ENCODE measurements at regions not wholly inside any gene's neighbourhood (a gene's known extent, or its start where the extent isn't known, plus 50 kb on each side); places are given as distances from the start of the nearest gene placed in this dataset.
"Not testable (repeated sequence)": the region's sequence is repeated elsewhere in the genome, so short reads cannot be mapped to it uniquely, and the experiment has no call there.

DNA sequence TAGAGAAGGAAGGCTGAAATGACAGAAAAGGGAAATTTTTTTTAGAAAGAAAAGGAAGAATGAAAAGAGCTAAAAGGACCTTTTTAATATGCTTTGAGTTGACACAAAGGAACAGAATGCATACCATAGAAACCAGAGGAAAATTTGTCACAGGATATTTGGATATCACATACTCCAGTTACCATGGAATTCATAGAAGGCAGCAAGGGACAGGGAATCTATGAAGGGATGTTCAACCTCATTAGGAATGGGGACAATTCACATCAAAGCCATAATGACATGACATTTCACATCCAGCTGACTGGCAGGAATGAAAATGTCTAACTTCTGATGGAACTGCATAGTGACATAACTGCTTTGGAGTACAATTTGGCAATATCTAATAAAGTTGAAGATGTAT is 469.4 kb downstream of the CCER1 start:
- DNase-seq (ENCODE audit: insufficient read length) (no peak), FAIRE-seq (no peak)
- no peak for TF ChIP-seq POLR2A (IDR thresholded peaks at IDR 0.05; ENCODE audit: low read depth, low read length)
- TF ChIP-seq POLR2AphosphoS5 (IDR thresholded peaks at IDR 0.05; ENCODE audit: low read depth, low read length): no peak
- TF ChIP-seq TAF1 (IDR thresholded peaks at IDR 0.05; ENCODE audit: borderline replicate concordance, low read depth, low read length): no peak

GRCh38 chr12:90484094-90484493 is 470.9 kb downstream of the CCER1 start:
- TF ChIP-seq POLR2AphosphoS5 (IDR thresholded peaks at IDR 0.05; ENCODE audit: low read depth, low read length) (no peak), TAF1 (IDR thresholded peaks at IDR 0.05; ENCODE audit: borderline replicate concordance, low read depth, low read length) (no peak), POLR2A (IDR thresholded peaks at IDR 0.05; ENCODE audit: low read depth, low read length) (no peak)
- DNase-seq (ENCODE audit: insufficient read length) (no peak), FAIRE-seq (no peak)

DNA sequence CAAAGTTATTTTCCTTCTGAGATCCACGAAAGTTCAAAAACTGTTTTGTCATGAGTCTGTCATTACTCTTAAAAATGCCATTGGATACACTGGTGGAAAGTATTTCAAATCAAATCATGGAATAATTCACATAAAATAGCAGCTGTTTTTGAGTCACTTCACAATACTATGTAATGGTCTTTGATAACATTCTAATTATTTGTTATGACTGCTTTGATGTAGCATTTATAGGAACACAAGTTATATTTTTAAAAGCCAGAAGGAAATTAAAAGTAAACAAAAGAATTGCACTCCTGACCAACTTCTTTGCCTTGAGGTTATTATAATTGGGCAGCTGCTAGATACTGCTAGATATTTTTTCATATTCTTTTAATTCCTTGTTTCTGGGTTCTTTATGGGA is 473.2 kb downstream of the CCER1 start:
- FAIRE-seq (no peak), DNase-seq (ENCODE audit: insufficient read length) (no peak)
- no peak for TF ChIP-seq POLR2A (IDR thresholded peaks at IDR 0.05; ENCODE audit: low read depth, low read length)
- no peak for TF ChIP-seq POLR2AphosphoS5 (IDR thresholded peaks at IDR 0.05; ENCODE audit: low read depth, low read length)
- no peak for TF ChIP-seq TAF1 (IDR thresholded peaks at IDR 0.05; ENCODE audit: borderline replicate concordance, low read depth, low read length)

- TF ChIP-seq TAF1 (IDR thresholded peaks at IDR 0.05; ENCODE audit: borderline replicate concordance, low read depth, low read length) (no peak), POLR2AphosphoS5 (IDR thresholded peaks at IDR 0.05; ENCODE audit: low read depth, low read length) (no peak), POLR2A (IDR thresholded peaks at IDR 0.05; ENCODE audit: low read depth, low read length) (no peak)
These were observed 475.7 kb downstream of the CCER1 start for GRCh38 chr12:90479237-90479636.

GRCh38 chr12:90473831-90474230 is 481.1 kb downstream of the CCER1 start:
- TF ChIP-seq POLR2AphosphoS5 (IDR thresholded peaks at IDR 0.05; ENCODE audit: low read depth, low read length): no peak
- no peak for TF ChIP-seq POLR2A (IDR thresholded peaks at IDR 0.05; ENCODE audit: low read depth, low read length)
- no peak for TF ChIP-seq TAF1 (IDR thresholded peaks at IDR 0.05; ENCODE audit: borderline replicate concordance, low read depth, low read length)
- no peak for FAIRE-seq
- DNase-seq (ENCODE audit: insufficient read length): no peak

More at GRCh38 chr12:90479237-90479636, 475.7 kb downstream of the CCER1 start:
- no peak for DNase-seq (ENCODE audit: insufficient read length)
- no peak for FAIRE-seq

DNA sequence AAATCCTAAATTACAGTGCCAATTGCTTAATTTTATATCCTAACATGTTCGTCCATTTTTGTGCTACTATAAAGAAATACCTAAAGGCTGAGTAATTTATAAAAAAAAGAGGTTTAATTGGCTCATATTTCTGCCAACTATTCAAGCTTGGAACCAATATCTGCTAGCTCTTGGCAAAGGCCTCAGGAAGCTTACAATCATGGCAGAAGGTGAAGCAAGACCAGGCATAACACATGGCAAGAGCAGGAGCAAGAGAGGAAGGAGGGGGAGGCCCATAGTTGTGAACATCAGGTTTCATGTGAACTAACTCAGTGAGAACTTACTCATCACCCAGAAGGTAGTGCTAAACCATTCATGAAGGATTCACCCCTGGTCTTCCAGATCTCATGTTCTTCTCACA is 494.3 kb downstream of the CCER1 start:
- FAIRE-seq: no peak
- no peak for TF ChIP-seq POLR2A (IDR thresholded peaks at IDR 0.05; ENCODE audit: low read depth, low read length)
- TF ChIP-seq TAF1 (IDR thresholded peaks at IDR 0.05; ENCODE audit: borderline replicate concordance, low read depth, low read length): no peak
- TF ChIP-seq POLR2AphosphoS5 (IDR thresholded peaks at IDR 0.05; ENCODE audit: low read depth, low read length): no peak
- no peak for DNase-seq (ENCODE audit: insufficient read length)

DNA sequence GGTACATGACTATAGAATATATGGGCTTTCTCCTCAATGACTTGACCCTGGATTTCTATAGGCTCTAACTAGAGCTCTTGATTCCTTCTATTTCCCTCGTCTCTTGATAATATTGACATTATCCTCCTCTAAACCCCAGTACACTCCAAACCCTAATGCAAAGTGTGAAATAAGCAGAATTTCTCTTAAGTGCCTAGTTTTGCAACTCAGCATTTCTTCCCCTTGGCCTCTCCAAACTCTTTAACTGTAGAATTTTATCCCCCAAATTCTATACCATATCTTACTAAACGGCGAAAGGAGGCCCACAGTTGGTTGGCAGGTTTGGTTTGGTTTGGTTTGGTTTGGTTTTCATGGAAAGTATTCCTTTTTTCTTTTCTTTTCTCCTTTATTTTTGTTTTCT is 498.7 kb downstream of the CCER1 start:
- no peak for DNase-seq (ENCODE audit: insufficient read length)
- no peak for TF ChIP-seq TAF1 (IDR thresholded peaks at IDR 0.05; ENCODE audit: borderline replicate concordance, low read depth, low read length)
- no peak for FAIRE-seq

GRCh38 chr12:90455756-90456155 is 499.2 kb downstream of the CCER1 start:
- no peak for FAIRE-seq
- TF ChIP-seq POLR2A (IDR thresholded peaks at IDR 0.05; ENCODE audit: low read depth, low read length): no peak
- TF ChIP-seq TAF1 (IDR thresholded peaks at IDR 0.05; ENCODE audit: borderline replicate concordance, low read depth, low read length): no peak
- TF ChIP-seq POLR2AphosphoS5 (IDR thresholded peaks at IDR 0.05; ENCODE audit: low read depth, low read length): no peak

DNA sequence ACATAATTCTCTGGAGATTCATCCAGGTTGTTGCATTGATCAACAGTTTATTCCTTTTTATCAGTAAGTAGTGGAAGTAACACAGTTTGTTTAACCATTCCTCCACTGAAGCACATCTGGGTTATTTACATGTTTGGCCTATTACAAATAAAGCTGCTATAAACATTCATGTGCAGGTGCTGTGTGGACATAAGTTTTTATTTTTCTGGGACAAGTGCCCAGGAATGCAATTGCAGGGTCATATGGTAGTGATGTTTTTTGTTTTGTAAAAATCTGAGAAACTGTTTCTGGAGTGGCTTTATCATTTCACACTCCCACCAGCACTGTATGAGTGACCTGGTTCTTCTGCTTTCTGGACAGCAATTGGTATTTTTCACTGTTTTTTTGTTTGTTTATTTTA is 505.4 kb downstream of the CCER1 start:
- TF ChIP-seq TAF1 (IDR thresholded peaks at IDR 0.05; ENCODE audit: borderline replicate concordance, low read depth, low read length) (no peak), POLR2AphosphoS5 (IDR thresholded peaks at IDR 0.05; ENCODE audit: low read depth, low read length) (no peak), POLR2A (IDR thresholded peaks at IDR 0.05; ENCODE audit: low read depth, low read length) (no peak)
- DNase-seq (ENCODE audit: insufficient read length): no peak
- FAIRE-seq: no peak

More at GRCh38 chr12:90455756-90456155, 499.2 kb downstream of the CCER1 start:
- no peak for DNase-seq (ENCODE audit: insufficient read length)

DNA sequence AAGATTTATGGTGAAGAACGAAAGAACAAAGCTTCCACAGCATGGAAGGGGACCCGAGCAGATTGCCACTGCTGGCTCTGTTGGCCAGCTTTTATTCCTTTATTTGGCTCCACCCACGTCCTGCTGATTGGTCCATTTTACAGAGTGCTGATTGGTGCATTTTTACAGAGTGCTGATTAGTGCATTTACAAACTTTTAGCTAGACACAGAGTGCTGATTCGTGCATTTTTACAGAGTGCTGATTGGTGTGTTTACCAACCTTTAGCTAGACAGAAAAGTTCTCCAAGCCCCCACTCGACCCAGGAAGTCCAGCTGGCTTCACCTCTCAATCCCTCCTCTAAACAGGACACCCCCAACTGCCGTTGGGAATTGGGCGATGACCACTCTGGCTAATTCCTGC is 511.5 kb downstream of the CCER1 start:
- DNase-seq (ENCODE audit: insufficient read length); FAIRE-seq: not testable (repeated sequence)

DNA sequence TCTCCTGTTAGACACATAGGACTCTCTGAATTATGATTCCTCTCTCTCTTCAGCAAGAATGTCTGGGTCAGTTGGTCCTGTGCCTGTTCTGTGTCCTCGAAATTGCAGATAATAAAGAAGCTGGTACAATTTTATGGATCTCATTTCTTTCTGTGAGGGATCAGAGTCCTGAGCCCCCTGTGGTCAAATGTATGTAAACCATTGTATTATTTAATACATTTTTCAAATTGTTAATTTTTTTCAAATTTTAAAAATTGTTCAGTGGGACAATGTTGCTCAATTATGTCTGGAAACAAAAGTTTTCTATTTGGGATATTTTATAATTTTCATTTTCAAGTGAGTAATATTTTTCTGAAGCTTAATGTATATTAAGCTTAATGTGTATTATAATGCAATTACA is 513.5 kb downstream of the CCER1 start:
- FAIRE-seq: no peak
- no peak for TF ChIP-seq POLR2AphosphoS5 (IDR thresholded peaks at IDR 0.05; ENCODE audit: low read depth, low read length)
- TF ChIP-seq POLR2A (IDR thresholded peaks at IDR 0.05; ENCODE audit: low read depth, low read length): no peak
- no peak for TF ChIP-seq TAF1 (IDR thresholded peaks at IDR 0.05; ENCODE audit: borderline replicate concordance, low read depth, low read length)
- no peak for DNase-seq (ENCODE audit: insufficient read length)

- no peak for TF ChIP-seq POLR2AphosphoS5 (IDR thresholded peaks at IDR 0.05; ENCODE audit: low read depth, low read length)
- no peak for TF ChIP-seq TAF1 (IDR thresholded peaks at IDR 0.05; ENCODE audit: borderline replicate concordance, low read depth, low read length)
- TF ChIP-seq POLR2A (IDR thresholded peaks at IDR 0.05; ENCODE audit: low read depth, low read length): no peak
- DNase-seq (ENCODE audit: insufficient read length) (no peak), FAIRE-seq (no peak)
These were observed 526.1 kb downstream of the CCER1 start for GRCh38 chr12:90428881-90429280.

- no peak for DNase-seq (ENCODE audit: insufficient read length)
- no peak for FAIRE-seq
- no peak for TF ChIP-seq TAF1 (IDR thresholded peaks at IDR 0.05; ENCODE audit: borderline replicate concordance, low read depth, low read length)
- TF ChIP-seq POLR2AphosphoS5 (IDR thresholded peaks at IDR 0.05; ENCODE audit: low read depth, low read length): no peak
- no peak for TF ChIP-seq POLR2A (IDR thresholded peaks at IDR 0.05; ENCODE audit: low read depth, low read length)
These were observed 526.5 kb downstream of the CCER1 start for GRCh38 chr12:90428465-90428864.
